Lower leg skin (tissue), 3 donors: ENCODE measurements at regions not wholly inside any gene's neighbourhood (a gene's known extent, or its start where the extent isn't known, plus 50 kb on each side); places are given as distances from the start of the nearest gene placed in this dataset.

ENCODE experiments used
- CTCF ChIP-seq, 3 donors: fragments of 450-650 bp; IDR thresholded peaks; one replicate each; pipeline ENCODE4 v1.5.1; 2016; ENCODE audit warnings: antibody characterized with exemption in 3 of 3, mild to moderate bottlenecking in 3 of 3, moderate library complexity in 2 of 3
- POLR2A ChIP-seq, 2 donors: fragments of 450-650 bp; IDR thresholded peaks; one replicate each; pipeline ENCODE4 v1.6.1; 2016 to 2017; ENCODE audit warnings: antibody characterized with exemption in 2 of 2, mild to moderate bottlenecking in 1 of 2, moderate library complexity in 1 of 2

- no peak for TF ChIP-seq POLR2A (IDR thresholded peaks at IDR 0.05)
- no peak for TF ChIP-seq CTCF (IDR thresholded peaks at IDR 0.05)
These were observed 114.6 kb upstream of the TSC22D2 start for GRCh38 chr3:150293401-150294001.
